Endodermal cell (in vitro differentiated cells): ENCODE measurements at regions not wholly inside any gene's neighbourhood (a gene's known extent, or its start where the extent isn't known, plus 50 kb on each side); places are given as distances from the start of the nearest gene placed in this dataset.

Experiments used
- DNase-seq: peaks from one replicate; pipeline ENCODE4 v3.0.0-alpha.2; 2017
- H3K27ac ChIP-seq: 2 replicates; pipeline ENCODE4 v1.5.1; 2013; ENCODE audit warnings: mild to moderate bottlenecking, low read depth, low read length, moderate library complexity
- H3K27me3 ChIP-seq: 2 replicates; pipeline ENCODE4 v1.6.1; 2013; ENCODE audit warnings: mild to moderate bottlenecking, low read length, moderate library complexity; ENCODE audit not compliant: insufficient read depth, control insufficient read depth, poor library complexity, severe bottlenecking
- H3K36me3 ChIP-seq: 2 replicates; pipeline ENCODE4 v1.7.0; 2013; ENCODE audit warnings: mild to moderate bottlenecking, low read length, moderate library complexity; ENCODE audit not compliant: control insufficient read depth, insufficient read depth
- H3K4me1 ChIP-seq: one replicate; pipeline ENCODE4 v1.7.0; 2013; ENCODE audit warnings: low read length; ENCODE audit not compliant: control insufficient read depth, insufficient read depth
- H3K4me3 ChIP-seq: 2 replicates; pipeline ENCODE4 v1.5.1; 2013; ENCODE audit warnings: mild to moderate bottlenecking, low read length, moderate library complexity
- H3K9ac ChIP-seq: 2 replicates; pipeline ENCODE4 v1.6.1; 2013; ENCODE audit warnings: mild to moderate bottlenecking, low read length, moderate library complexity; ENCODE audit not compliant: poor library complexity, severe bottlenecking; ENCODE audit errors: extremely low read depth
- H3K9me3 ChIP-seq: 2 replicates; pipeline ENCODE4 v1.6.1; 2013; ENCODE audit warnings: mild to moderate bottlenecking, low read length, moderate library complexity; ENCODE audit not compliant: control insufficient read depth
- H3K27ac Mint-ChIP-seq: 2 replicates; pipeline ENCODE4 v1.8.0; 2020; ENCODE audit warnings: mixed read lengths
- H3K27me3 Mint-ChIP-seq: 2 replicates; pipeline ENCODE4 v1.8.0; 2021; ENCODE audit warnings: mild to moderate bottlenecking, mixed read lengths; ENCODE audit not compliant: insufficient read depth
- H3K36me3 Mint-ChIP-seq: 2 replicates; pipeline ENCODE4 v1.8.0; 2020; ENCODE audit warnings: low read depth, mixed read lengths
- H3K4me1 Mint-ChIP-seq: 2 replicates; pipeline ENCODE4 v1.8.0; 2020; ENCODE audit warnings: mixed read lengths
- H3K4me3 Mint-ChIP-seq: 2 replicates; pipeline ENCODE4 v1.8.0; 2020; ENCODE audit warnings: mild to moderate bottlenecking, moderate library complexity, mixed read lengths
- H3K9me3 Mint-ChIP-seq: 2 replicates; pipeline ENCODE4 v1.8.0; 2020; ENCODE audit warnings: mild to moderate bottlenecking, mixed read lengths
- WGBS, 2 experiments: methylation state at CpG; one replicate each; pipeline versions ENCODE4 v1.1.5 to v1.1.7; 2013; ENCODE audit warnings: missing lambda C conversion rate in 2 of 2, mixed read lengths in 1 of 2; ENCODE audit not compliant: insufficient coverage in 1 of 2, insufficient read length in 1 of 2; 5-methylcytosine and 5-hydroxymethylcytosine counted together
- TF ChIP-seq, protein P1 (sequence below): fragments of 200-600 bp; sonication (generic); conservative IDR thresholded peaks from 2 replicates; pipeline ENCODE4 v1.5.0; 2021; ENCODE audit warnings: antibody characterized with exemption, mild to moderate bottlenecking

DNA sequence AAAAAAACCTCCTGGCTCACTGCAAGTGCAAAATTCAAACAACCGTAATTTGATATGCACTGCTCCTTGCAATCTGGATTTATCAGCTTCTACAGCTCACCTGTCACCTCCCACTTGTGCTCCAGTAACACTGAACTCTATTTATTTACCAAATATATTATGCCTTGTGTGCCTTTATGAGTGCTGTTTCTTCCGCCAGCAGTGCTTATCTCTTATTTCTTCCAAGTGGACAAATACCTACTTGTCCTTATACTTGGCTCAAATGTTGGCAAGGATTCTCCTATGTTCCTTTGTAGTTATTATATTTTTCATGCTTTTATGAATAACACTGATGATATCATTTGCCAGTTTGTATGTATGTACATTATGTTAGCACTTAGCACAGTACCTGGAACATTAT, 145.7 kb upstream of the ARRDC3 start:
- Mint-ChIP-seq H3K4me1 (no peaks in the 10 kb centered on the region), H3K27ac (no peak overlapping the region), H3K4me3 (no peak overlapping the region), H3K9me3 (no peaks in the 10 kb centered on the region), H3K36me3 (no peaks in the 10 kb centered on the region), H3K27me3 (no peaks in the 10 kb centered on the region)
- WGBS, 2 experiments = 83 to 97% methylated on average over 1 to 2 of the region's 2 CpGs
- Histone ChIP-seq H3K9me3 (no peaks in the 10 kb centered on the region), H3K4me3 (no peak overlapping the region), H3K36me3 (no peaks in the 10 kb centered on the region), H3K27me3 (no peaks in the 10 kb centered on the region), H3K9ac (no peak overlapping the region), H3K27ac (no peak overlapping the region), H3K4me1 (no peaks in the 10 kb centered on the region)
- DNase-seq = no peak
- TF ChIP-seq, protein P1, sequence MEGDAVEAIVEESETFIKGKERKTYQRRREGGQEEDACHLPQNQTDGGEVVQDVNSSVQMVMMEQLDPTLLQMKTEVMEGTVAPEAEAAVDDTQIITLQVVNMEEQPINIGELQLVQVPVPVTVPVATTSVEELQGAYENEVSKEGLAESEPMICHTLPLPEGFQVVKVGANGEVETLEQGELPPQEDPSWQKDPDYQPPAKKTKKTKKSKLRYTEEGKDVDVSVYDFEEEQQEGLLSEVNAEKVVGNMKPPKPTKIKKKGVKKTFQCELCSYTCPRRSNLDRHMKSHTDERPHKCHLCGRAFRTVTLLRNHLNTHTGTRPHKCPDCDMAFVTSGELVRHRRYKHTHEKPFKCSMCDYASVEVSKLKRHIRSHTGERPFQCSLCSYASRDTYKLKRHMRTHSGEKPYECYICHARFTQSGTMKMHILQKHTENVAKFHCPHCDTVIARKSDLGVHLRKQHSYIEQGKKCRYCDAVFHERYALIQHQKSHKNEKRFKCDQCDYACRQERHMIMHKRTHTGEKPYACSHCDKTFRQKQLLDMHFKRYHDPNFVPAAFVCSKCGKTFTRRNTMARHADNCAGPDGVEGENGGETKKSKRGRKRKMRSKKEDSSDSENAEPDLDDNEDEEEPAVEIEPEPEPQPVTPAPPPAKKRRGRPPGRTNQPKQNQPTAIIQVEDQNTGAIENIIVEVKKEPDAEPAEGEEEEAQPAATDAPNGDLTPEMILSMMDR = no peak

DNA sequence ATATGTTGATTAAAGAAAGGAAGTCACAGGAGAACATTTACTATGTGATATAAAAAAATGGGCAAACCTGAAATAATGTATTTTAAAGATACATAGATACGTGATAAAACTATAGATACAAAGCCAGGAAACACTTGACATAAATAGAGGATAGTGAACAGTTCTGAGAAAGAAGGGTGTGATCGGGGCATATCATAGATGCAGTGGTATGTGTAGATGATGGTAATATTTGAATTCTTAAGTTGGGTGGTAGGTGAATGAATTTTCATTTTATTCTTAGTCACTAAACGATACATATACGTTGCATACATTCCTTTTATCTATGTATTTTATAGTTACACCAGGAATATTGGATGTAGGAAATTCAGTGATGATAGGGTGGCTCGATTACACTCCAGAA, 138.7 kb upstream of the ARRDC3 start:
- H3K4me1 ChIP-seq = no peaks in the 10 kb centered on the region
- TF ChIP-seq, protein P1 = no peak
- WGBS, 2 experiments = 79 to 82% methylated on average over 2 of the region's 5 CpGs
- H3K9me3 ChIP-seq = no peaks in the 10 kb centered on the region
- H3K4me3 Mint-ChIP-seq = no peak overlapping the region
- no peaks in the 10 kb centered on the region for H3K36me3 ChIP-seq
- H3K9ac ChIP-seq = no peak overlapping the region
- no peak overlapping the region for H3K27ac ChIP-seq
- no peaks in the 10 kb centered on the region for H3K9me3 Mint-ChIP-seq
- H3K4me3 ChIP-seq = no peak overlapping the region
- no peaks in the 10 kb centered on the region for H3K27me3 Mint-ChIP-seq
- DNase-seq = no peak
- no peaks in the 10 kb centered on the region for H3K27me3 ChIP-seq
- no peaks in the 10 kb centered on the region for H3K36me3 Mint-ChIP-seq
- H3K27ac Mint-ChIP-seq = no peak overlapping the region
- no peaks in the 10 kb centered on the region for H3K4me1 Mint-ChIP-seq

DNA sequence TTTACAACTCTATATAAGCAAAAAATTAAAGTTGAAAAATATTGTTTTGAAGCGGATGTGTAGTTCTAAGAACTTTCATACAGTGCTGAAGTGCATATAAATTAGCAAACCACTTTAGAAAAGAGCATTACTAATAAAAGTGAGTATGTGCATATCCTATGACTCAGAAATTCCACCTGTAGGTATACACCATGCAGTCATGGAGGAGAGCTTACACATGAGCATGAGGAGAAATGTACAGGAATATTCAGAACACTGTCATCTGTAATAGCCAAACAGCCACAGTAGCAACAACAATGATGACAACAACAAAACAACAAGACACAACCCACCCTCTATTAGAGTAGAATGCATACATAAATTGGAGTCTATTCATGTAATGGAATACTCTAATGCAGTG, 138.2 kb upstream of the ARRDC3 start:
- H3K36me3 ChIP-seq = no peaks in the 10 kb centered on the region
- no peaks in the 10 kb centered on the region for H3K9me3 ChIP-seq
- no peak overlapping the region for H3K27ac Mint-ChIP-seq
- no peaks in the 10 kb centered on the region for H3K36me3 Mint-ChIP-seq
- WGBS, 2 experiments = no CpG with 5 or more reads among the region's 1 CpG
- no peaks in the 10 kb centered on the region for H3K4me1 ChIP-seq
- no peak overlapping the region for H3K9ac ChIP-seq
- H3K27me3 Mint-ChIP-seq = no peaks in the 10 kb centered on the region
- no peak overlapping the region for H3K4me3 Mint-ChIP-seq
- no peak overlapping the region for H3K4me3 ChIP-seq
- TF ChIP-seq, protein P1 = no peak
- no peaks in the 10 kb centered on the region for H3K4me1 Mint-ChIP-seq
- H3K27me3 ChIP-seq = no peaks in the 10 kb centered on the region
- H3K9me3 Mint-ChIP-seq = no peaks in the 10 kb centered on the region
- H3K27ac ChIP-seq = no peak overlapping the region
- no peak for DNase-seq
